KMS-11 (cell line): ENCODE measurements at regions not wholly inside any gene's neighbourhood (a gene's known extent, or its start where the extent isn't known, plus 50 kb on each side); places are given as distances from the start of the nearest gene placed in this dataset.

Source experiments
- H2AFZ ChIP-seq: fragments of 200-600 bp; sonication (generic); 2 replicates; pipeline ENCODE4 v1.6.1; 2016; ENCODE audit warnings: antibody characterized with exemption, mixed run types, low read depth
- H3K27ac ChIP-seq: fragments of 200-600 bp; sonication (generic); 2 replicates; pipeline ENCODE4 v1.6.1; 2016; ENCODE audit warnings: mild to moderate bottlenecking, mixed run types
- H3K27me3 ChIP-seq: fragments of 200-600 bp; sonication (generic); 2 replicates; pipeline ENCODE4 v1.6.1; 2017; ENCODE audit warnings: mild to moderate bottlenecking, low read depth, mixed run types, moderate library complexity; ENCODE audit not compliant: insufficient read depth
- H3K36me3 ChIP-seq: fragments of 200-600 bp; sonication (generic); 2 replicates; pipeline ENCODE4 v1.6.1; 2017; ENCODE audit warnings: mild to moderate bottlenecking, mixed run types; ENCODE audit not compliant: insufficient read depth
- H3K4me1 ChIP-seq: fragments of 200-600 bp; sonication (generic); 2 replicates; pipeline ENCODE4 v1.6.1; 2016; ENCODE audit warnings: mild to moderate bottlenecking, low read depth, mixed run types; ENCODE audit not compliant: poor library complexity, severe bottlenecking
- H3K4me2 ChIP-seq: fragments of 200-600 bp; sonication (generic); 2 replicates; pipeline ENCODE4 v1.7.0; 2016; ENCODE audit warnings: mild to moderate bottlenecking, mixed run types
- H3K4me3 ChIP-seq: fragments of 200-600 bp; sonication (generic); IDR thresholded peaks from 2 replicates; pipeline ENCODE4 v1.6.1; 2017; ENCODE audit warnings: low read depth, low read length, mixed read lengths; ENCODE audit not compliant: insufficient read depth
- H3K79me2 ChIP-seq: fragments of 200-600 bp; sonication (generic); 2 replicates; pipeline ENCODE4 v1.6.1; 2016; ENCODE audit warnings: low read depth, mixed run types; ENCODE audit not compliant: insufficient read depth
- H3K9ac ChIP-seq: fragments of 200-600 bp; sonication (generic); 2 replicates; pipeline ENCODE4 v1.6.1; 2016; ENCODE audit warnings: mild to moderate bottlenecking, mixed run types
- H4K20me1 ChIP-seq: fragments of 200-600 bp; sonication (generic); 2 replicates; pipeline ENCODE4 v1.6.1; 2016; ENCODE audit warnings: mild to moderate bottlenecking, mixed run types; ENCODE audit not compliant: insufficient read depth
- TF ChIP-seq, protein P1 (sequence below): fragments of 200-600 bp; sonication (generic); conservative IDR thresholded peaks from 2 replicates; pipeline ENCODE4 v1.6.1; 2017; ENCODE audit warnings: low read depth, mild to moderate bottlenecking, antibody characterized with exemption, low read length, moderate library complexity, mixed read lengths

DNA sequence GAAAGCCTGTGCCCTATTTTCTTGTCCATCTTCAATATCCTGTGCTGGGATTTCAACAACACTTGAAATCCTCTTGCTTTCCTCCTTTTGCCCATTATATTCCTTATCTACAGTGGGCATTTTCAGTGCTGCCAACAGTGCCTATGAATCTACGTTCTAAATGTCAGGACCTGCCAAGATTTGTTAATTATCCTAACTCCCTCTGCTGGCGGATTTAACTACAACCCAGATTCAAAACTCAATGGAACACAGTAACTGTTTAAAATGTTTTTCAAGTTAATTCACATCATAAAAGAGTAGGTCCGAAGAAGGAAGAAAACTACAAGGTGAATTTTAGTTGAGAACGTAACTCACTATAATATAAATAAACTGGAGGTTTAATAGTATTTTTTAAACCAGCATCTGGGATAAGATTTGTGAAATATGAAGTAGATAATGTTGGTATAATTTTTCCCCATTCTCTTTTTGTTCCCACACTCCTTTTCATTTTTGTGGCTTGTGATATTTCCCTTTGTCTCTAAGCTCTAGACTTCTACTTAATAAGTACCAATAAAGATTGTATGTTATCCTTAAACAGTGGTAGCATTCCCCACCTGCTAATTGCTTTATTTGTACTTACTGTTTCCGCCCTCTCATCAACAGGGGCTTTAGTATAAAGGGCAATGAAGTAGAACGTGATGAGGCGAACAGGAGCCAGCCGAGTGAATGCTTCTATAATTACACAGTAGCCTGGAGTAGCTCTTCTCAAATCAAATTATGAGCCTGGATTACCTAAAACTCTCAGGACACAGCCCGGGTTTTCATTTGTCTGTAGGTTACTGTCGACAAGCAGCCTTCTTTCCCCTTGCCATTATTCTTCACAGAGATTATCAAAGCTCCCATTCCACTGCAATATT, 302.5 kb upstream of the ATP11B start:
- TF ChIP-seq, protein P1, sequence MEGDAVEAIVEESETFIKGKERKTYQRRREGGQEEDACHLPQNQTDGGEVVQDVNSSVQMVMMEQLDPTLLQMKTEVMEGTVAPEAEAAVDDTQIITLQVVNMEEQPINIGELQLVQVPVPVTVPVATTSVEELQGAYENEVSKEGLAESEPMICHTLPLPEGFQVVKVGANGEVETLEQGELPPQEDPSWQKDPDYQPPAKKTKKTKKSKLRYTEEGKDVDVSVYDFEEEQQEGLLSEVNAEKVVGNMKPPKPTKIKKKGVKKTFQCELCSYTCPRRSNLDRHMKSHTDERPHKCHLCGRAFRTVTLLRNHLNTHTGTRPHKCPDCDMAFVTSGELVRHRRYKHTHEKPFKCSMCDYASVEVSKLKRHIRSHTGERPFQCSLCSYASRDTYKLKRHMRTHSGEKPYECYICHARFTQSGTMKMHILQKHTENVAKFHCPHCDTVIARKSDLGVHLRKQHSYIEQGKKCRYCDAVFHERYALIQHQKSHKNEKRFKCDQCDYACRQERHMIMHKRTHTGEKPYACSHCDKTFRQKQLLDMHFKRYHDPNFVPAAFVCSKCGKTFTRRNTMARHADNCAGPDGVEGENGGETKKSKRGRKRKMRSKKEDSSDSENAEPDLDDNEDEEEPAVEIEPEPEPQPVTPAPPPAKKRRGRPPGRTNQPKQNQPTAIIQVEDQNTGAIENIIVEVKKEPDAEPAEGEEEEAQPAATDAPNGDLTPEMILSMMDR: peak; percentile 80
- no peaks in the 10 kb centered on the region for H3K79me2 ChIP-seq
- H3K27ac ChIP-seq: no peak overlapping the region
- no peaks in the 10 kb centered on the region for H3K27me3 ChIP-seq
- H4K20me1 ChIP-seq: no peaks in the 10 kb centered on the region
- no peak overlapping the region for H3K9ac ChIP-seq
- H3K36me3 ChIP-seq: no peaks in the 10 kb centered on the region
- no peak overlapping the region for H2AFZ ChIP-seq
- no peak overlapping the region for H3K4me3 ChIP-seq
- H3K4me1 ChIP-seq: peaks cover 17% of the 10 kb centered on the region
- H3K4me2 ChIP-seq: no peak overlapping the region

DNA sequence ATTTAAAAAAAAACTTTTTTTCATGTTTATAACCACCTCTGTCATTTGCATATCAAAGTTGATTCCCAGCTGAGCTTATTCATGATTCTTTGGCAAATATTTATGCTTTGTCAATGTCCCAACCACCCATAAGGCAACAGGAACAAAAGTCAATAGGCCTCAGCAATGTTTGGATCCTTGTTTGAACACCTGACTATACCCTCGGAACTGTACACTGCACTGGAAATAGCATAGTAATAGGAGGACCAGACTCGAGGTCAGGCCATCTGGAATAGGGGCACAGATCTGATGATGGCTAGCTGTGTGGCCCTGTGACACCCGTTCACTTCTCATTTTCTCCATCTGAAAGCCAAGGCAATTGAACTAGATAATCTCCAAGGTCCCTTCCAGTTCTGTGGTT, 301.7 kb upstream of the ATP11B start:
- Histone ChIP-seq H4K20me1 (no peaks in the 10 kb centered on the region), H2AFZ (no peak overlapping the region), H3K36me3 (no peaks in the 10 kb centered on the region), H3K4me2 (no peak overlapping the region), H3K4me1 (peaks cover 10% of the 10 kb centered on the region), H3K4me3 (no peak overlapping the region), H3K27ac (no peak overlapping the region), H3K27me3 (no peaks in the 10 kb centered on the region), H3K79me2 (no peaks in the 10 kb centered on the region), H3K9ac (no peak overlapping the region)
- TF ChIP-seq, protein P1: no peak

DNA sequence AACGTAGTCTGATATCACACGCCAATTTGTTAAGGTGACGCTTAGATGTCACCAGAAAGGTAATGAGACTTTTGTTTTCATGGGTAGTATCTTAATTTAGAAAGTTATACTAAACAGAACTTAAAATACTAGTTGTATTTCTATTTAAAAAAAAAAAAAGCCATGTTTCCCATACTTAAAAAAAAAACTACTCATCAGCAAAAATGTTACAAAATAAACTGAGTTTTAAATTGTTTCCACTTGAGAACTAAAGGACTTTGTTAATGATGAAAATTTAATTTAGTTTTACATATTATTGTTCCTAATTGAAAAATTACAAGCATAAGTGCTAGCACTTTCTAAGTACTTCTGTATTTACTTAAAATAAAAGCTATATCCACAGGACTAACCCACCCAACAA, 300.8 kb upstream of the ATP11B start:
- Histone ChIP-seq H3K4me1 (peaks cover 9% of the 10 kb centered on the region), H3K27me3 (no peaks in the 10 kb centered on the region)
- TF ChIP-seq, protein P1: no peak

DNA sequence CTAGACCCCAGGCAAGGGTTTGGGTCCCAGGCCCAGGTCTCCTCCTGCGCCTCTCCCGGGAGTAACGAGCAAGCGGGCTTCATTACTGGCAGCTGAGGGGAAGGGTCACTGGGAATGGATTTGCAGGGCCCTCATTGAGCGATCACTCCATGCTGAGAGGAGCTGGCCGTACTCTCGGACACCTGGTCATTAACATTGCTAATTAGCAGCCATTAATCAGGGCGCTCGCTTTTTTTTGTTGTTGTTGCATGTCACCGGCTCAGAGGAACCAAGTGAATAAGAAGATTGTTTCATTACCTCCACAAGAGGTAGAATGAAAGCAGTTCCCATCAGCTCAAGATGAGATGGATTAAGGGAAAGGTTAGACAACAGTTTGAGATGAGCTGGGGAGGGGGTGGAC, 293.0 kb upstream of the ATP11B start:
- Histone ChIP-seq H3K4me1 (no peaks in the 10 kb centered on the region), H3K27me3 (no peaks in the 10 kb centered on the region), H3K4me2 (no peak overlapping the region), H2AFZ (no peak overlapping the region), H3K79me2 (no peaks in the 10 kb centered on the region), H3K27ac (no peak overlapping the region), H3K36me3 (no peaks in the 10 kb centered on the region), H4K20me1 (no peaks in the 10 kb centered on the region), H3K4me3 (no peak overlapping the region), H3K9ac (no peak overlapping the region)
- TF ChIP-seq, protein P1: no peak

More for the DNA sequence above, 300.8 kb upstream of the ATP11B start:
- H3K4me2 ChIP-seq: no peak overlapping the region
- no peak overlapping the region for H3K4me3 ChIP-seq
- no peaks in the 10 kb centered on the region for H4K20me1 ChIP-seq
- no peak overlapping the region for H3K9ac ChIP-seq
- H3K79me2 ChIP-seq: no peaks in the 10 kb centered on the region
- H3K27ac ChIP-seq: no peak overlapping the region
- no peaks in the 10 kb centered on the region for H3K36me3 ChIP-seq
- H2AFZ ChIP-seq: no peak overlapping the region
